HG03196 (cell line): ENCODE measurements at regions not wholly inside any gene's neighbourhood (a gene's known extent, or its start where the extent isn't known, plus 50 kb on each side); places are given as distances from the start of the nearest gene placed in this dataset.
"Not testable (repeated sequence)": the region's sequence is repeated elsewhere in the genome, so short reads cannot be mapped to it uniquely, and the experiment has no call there.

Source experiments
- ATAC-seq: cut with Tn5 transposase; IDR thresholded peaks from one replicate; pipeline ENCODE4 v1.9.1; 2021; ENCODE audit not compliant: unreplicated experiment

DNA sequence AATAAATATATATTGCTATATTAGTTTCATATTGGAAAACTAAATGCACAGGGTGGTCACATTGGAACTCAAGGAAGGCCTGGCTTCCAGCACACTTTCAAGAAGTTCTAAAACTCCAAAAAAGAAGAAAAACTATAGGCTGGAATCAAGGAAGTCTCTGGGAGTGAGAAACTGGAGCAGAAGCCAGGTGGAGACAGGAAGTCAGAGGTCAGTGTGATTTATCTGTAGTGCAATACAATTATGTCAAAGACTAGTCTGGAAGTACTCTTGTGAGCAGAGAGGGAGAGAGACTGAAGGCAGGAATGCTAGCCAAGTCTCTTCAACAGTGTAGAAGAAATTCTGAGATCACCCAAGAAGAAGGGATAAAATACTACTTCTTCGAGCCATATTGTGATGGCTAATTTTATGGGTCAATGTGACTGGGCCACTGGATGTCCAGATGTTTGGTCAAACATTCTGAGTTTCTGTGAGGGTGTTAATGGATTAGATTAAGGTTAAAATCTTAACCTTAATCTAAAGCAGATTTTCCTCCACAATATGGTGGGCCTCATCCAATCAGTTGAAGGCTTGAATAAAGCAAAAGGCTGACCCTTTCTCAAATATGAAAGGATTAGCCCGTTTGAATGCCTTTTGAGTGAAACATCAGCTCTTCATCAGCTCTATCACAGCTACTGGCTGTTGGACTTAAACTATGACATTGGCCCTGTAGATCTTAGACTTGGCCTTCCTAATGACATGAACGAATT is 208.0 kb downstream of the TDRD15 start:
- ATAC-seq = no peak

DNA sequence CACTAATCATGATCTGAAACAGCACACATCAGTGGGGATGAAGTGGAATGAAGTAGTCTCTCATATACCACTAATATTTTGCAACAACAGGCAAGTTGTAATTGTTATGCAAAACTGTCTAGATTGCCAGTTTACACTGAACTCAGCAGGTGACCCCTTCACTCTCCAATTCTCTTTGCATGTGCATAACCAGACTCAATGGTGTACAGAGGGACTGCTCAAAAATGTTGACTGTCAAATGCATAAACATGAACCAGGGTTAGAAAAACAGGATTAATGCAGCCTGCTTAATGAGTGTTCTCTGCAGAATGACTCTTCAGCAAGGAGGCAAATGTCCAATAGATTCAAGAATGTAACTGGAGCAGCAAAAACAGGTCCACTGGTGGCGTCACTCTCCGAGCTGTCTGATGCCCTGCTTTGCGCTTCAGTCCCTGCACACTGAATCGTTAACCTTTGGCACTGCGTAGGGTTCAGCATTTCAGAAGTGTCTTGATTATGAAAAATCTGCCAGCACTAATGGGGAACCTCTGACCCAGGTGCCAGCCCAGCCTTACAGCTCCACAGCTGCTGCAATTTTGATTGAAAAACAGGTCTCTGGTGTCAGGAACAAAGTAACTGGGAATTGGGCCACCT is 209.3 kb downstream of the TDRD15 start:
- ATAC-seq = no peak

DNA sequence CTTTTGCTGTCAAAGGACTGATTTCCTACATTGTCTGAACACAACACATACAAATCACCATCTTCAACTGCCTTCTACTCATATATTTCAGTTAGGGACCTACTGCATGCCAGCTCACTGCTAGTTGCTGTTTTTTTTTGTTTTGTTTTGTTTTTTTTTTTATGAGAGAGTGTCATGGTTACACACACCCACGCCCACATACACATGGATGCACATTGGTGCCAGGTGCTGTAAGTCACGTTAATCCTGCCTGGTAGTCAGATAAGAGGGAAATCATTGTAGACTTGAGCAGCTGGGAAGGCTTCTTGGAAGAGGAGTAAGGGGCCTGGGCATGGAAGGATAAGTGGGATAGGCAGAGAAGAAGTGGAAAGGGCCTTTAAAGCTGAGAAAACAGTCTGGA is 209.9 kb downstream of the TDRD15 start:
- ATAC-seq = no peak

DNA sequence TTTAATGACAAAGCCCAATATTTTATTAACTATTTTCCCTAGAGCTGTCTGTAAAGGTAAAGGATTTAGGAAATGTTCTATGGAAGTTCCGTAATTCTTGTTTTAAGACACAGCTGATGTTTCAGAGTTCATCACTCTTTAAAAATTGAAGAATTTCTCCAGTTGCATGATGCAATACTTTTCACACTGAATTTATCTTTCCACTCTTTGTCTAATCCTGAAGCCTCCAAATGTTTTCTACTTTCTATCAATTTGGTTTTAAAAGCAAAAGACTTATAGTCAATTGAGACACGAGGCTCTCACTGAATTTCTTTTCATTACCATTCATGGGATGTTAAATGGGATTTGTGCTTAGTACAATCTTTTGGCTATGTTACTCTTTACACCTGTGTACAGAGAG is 223.2 kb downstream of the TDRD15 start:
- no peak for ATAC-seq

DNA sequence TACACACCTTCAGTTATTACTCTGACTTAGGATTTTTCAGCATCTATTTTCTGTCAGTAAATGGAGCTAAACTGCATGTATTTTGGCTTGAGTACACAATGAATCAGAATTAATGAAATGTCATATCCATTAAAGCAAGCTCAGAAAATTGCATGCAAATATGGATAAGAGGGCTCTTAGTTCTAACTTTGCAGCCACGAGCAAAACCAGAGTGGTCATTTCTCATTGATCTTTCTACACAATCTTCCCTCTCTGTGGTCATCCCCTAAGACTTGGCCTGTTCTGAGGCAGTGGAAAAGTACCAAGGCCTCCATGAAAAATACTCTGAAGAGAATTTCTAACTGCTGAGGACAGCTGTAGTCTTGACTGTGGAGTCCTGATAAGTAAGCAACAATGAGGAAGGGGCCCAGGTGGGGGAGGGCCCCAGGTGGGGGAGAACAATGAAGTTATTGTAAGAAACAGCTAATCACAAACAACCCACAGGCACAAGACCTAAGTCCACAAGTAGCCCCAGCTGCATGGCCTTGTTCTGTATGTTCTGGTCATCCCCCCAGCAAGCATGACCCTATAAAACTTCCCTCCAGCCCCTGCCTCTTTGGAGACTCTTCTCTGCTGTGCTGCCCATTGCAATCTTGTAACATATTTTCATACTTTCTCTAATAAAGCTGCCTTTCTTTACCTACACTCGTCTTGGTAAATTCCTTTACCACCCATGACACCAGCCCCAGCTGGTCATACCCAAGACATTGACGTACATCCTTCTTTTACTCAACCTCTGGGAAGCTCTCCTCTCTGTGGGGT is 230.3 kb downstream of the TDRD15 start:
- no peak for ATAC-seq

DNA sequence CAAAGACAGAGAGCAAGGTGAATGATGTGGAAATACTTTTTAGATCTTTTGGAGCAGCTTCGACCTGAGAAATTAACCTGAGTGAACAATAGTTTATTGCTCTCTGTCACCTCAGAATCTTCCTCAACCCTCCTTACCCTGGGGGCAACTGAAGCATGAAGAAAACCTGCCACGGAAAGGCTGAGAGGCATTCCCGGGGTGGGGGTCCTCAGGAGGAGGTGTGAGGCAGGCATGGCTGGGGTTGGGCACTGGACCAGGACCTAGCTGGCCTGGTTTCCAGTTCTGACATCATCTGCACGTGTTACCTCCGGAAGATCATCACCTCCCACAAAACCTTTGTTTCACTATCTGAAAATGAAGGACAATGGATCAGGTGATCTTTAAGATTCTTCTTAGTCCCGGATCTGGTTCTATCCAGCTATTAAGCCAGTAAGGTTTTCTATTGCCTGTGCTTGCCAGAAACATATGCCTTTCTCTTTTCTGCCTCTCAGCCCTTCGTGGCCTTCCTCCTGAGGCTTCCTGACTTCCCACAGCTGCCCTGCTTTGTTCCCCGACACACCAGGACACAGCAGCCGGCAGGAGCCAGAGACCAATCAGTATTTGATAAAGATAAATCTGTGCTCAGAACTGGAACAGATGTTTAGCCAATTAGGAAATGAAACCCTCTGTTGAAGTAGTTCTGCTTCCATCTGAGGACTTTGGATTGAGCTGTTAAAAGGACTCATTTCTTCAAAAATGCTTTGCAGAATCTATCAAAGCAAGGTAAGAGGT is 232.5 kb downstream of the TDRD15 start:
- ATAC-seq = no peak

DNA sequence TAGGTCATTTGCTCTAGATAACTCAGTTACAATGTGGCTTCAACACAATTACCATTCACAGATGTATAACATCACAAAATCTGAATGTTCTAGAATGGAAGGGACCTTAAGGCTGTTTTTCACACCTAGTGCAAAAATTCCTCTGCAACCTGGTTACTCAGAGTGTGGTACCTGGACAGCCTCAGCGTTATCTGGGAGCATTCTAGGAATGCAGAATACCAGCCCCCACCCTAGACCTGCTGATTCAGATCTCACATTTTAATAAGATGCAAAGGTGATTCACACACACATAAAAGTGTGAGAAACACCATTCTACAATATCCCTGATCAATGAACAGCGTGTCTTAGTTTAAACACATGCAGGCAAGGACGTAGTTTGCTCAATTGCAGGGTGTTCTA is 233.1 kb downstream of the TDRD15 start:
- no peak for ATAC-seq

DNA sequence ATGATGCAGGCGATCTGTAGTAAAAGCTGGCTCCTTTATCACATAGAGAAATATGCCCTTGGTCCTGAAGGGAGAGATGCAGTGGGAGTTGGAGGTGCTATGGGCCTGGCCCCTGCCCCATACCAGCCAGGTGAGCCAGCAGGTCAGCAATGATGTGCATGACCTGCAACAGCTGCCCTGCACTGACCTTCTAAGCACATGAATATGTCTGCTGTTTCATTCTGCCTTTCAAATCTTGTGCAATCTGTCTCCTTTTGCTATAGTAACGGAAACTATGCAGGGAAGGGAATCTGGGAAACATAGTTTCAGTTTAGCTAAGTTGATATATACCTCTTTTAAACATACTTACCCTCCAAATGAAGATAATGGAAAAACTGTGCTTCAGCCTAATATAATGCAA is 235.2 kb downstream of the TDRD15 start:
- ATAC-seq = no peak

DNA sequence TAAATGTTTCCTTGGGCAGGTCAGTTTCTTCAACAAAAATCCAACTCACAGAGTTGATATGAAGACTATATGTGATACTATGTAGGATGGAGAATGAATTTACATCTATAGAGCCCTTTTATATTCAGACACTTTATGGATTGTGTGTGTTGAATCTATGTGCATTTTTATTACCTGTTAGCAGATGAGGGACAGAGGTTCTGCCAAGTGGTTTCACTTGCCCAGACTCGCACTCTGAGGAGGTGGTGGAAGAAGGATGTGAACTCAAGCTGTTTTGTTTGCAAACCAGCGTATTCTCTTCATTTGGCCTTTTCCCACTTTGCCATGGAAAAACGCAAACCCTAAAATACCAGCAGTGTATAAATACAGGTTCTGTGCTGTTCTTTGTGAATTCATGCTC is 237.6 kb downstream of the TDRD15 start:
- ATAC-seq = no peak

DNA sequence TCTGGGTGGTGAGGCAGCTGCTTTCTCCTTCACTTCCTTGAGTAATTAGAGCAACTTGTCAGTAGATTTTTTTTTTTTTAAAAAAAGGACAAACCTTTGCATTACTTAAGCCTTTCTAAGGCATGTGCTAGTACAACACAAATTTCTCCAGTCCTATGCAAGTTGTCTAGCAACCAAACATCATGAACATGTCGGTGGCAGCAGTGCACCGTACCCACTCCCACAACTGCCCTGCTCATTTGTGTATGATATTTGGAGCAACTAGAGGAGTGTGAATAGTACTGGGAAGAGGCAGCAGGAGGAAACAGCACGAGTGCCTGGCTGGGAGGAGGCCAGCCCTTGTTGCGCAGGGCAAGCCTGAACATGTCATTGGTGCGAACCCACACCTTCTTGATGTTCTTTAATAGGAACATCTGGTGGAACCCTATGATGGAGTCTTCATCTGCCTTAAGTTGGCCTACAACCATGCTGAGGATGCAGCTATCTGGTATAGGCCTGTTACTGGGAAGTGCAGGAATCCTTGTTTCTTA is 238.3 kb downstream of the TDRD15 start:
- no peak for ATAC-seq

DNA sequence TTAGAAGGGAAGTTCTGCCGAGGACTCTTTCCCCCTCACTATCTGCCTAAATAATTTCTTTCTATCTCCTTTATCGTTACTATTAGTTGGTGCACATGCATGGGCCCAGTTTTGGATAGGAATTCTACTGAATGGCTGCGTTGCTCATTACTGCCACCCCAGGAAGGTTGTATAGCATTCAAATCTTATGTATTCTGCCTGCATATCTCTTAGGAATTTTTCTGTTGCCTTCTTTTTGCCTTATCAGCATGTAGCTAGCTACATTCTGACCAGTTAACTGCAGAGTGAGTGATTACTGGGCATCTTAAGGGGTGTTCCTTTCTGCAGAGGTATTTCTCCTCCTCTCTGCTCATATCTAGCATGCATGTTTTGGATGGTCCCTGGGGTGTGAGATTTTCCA is 239.6 kb downstream of the TDRD15 start:
- ATAC-seq = no peak

DNA sequence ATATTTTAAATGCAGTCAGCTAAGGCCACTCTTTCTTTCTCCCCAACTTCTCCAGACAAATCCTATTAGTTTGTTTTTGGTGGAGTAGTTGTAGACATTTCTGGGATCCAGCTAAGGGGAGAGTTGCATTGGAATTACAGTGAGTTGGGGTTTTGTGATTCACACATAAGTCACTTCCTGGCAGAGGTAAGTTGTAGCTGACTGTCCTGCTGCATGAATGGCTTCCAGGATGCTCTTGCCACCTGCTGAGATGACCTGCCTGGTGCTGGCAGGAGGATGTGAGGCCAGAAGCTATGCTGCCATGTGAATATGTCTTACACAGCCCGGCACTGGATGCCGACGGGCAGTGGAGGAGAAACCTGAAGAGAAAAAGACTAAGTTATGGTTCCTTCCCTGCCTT is 243.7 kb downstream of the TDRD15 start:
- no peak for ATAC-seq

DNA sequence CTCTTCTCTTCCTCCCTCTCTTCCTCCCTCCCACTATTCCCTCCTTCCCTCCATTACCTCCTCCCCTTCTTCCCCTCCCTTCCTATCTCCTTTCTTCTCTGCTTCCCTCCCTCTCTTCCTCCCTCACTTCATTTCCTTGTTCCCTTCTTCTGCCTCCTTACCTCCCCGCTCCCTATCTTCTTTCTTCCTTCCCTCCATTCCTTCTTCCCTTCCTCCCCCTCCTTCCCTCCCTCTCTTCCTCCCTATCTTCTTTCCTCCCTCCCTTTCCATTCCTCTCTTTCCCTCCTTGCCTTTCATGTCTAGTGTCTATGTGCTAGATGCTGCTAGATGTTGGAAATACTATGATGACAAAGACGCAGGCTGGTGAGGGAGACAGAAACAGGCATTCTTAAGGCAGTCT is 246.0 kb downstream of the TDRD15 start:
- ATAC-seq = no peak

DNA sequence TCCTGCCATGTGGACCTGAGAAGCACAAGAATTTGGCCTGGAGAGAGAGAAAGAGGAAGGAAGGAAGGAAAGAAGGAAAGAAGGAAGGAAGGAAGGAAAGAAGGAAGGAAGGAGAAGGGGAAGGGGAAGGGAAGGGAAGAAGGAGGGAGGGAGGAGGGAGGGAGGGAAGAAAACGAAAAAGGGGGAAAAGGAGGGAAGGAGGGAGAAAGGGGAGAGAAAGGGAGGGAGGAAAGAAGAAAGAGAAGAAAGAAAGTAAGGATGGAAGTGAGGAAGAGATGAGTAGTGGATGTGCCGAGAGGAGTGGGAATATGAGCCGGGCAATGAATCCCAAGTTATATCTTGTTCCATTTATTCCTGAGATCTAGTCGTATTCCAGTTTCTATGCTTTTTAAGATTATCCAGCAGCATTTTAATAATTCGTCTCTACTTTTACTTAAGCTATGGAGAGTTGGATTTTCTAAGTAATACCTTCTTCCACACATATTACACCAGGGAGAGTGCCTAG is 247.8 kb downstream of the TDRD15 start:
- no peak for ATAC-seq

DNA sequence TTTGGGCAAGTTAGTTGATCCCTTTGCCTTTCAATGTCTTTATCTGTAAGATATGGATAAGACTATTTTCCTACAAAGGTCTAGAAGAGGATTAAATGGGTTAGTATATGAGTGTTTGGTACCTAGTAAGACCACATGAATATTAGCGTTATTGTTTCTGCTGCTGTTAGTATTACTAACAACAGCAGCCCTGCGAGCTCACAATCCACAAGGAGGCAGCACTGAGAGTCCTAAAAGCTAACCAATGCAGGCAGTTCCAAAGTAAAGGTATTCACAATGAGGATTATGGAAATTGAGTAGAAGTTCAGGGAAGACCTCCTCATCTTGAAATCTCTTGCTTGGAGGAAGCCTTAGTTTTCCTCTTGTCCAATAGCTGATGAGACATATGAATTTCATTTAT is 248.9 kb downstream of the TDRD15 start:
- ATAC-seq = no peak

DNA sequence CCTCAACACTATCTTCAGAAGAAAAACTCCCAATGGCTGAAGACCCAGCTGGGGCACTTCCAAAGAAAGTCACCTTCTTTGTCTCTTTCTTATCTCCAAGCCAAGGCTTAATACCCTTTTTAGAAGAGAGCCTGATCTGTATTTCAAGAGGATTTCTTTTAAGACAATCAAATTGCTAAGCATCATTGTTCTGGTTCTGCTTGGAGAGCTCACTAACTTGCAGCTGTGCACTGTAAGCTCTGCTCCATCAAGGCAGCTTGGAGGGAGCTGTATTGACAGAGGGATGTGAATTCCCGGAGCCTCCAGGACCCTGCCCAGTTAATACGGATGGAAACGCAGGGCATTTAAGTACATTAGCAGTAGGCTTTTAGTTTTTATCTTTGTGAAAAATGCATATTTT is 253.1 kb downstream of the TDRD15 start:
- ATAC-seq = no peak

DNA sequence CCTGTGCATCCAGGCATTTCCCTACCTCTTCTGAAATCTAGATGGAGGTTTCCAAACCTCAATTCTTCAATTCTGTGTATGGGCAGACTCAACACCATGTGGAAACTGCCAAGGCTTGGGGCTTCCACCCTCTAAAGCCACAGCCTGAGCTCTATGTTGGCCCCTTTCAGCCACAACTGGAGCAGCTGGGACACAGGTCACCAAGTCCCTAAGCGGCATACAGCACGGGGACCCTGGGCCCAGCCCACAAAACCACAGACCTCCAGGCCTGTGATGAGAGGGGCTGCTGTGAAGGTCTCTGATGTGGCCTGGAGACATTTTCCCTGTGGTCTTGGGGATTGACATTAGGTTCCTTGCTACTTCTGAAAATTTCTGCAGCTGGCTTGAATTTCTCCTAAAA is 255.4 kb downstream of the TDRD15 start:
- no peak for ATAC-seq

DNA sequence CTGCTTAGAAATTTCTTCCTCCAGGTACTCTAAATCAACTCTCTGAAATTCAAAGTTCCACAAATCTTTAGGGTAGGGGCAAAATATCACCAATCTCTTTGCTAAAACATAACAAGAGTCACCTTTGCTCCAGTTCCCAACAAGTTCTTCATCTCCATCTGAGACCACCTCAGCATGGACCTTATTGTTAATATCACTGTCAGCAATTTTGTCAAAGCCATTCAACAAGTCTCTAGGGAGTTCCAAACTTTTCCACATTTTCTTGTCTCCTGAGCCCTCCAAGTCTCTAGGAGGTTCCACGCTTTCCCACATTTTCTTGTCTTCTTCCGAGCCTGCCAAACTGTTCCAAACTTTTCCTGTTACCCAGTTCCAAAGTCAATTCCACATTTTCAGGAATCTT is 255.9 kb downstream of the TDRD15 start:
- not testable (repeated sequence) for ATAC-seq

DNA sequence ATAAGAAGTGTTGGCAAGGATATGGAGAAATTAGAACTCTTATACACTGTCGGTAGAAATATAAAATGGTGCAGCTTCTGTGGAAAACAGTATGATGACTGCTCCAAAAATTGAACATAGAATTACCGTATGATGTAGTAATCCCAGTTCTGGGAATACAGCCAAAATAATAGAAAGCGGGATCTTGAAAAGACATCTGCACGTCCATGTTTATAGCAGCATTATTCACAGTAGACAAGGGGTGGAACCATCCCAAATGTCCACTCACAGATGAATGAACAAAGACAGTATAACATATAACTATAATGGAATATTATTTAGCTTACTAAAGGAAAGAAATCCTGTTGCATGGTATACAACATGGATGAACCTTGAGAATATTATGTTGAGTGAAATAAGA is 257.7 kb downstream of the TDRD15 start:
- no peak for ATAC-seq

DNA sequence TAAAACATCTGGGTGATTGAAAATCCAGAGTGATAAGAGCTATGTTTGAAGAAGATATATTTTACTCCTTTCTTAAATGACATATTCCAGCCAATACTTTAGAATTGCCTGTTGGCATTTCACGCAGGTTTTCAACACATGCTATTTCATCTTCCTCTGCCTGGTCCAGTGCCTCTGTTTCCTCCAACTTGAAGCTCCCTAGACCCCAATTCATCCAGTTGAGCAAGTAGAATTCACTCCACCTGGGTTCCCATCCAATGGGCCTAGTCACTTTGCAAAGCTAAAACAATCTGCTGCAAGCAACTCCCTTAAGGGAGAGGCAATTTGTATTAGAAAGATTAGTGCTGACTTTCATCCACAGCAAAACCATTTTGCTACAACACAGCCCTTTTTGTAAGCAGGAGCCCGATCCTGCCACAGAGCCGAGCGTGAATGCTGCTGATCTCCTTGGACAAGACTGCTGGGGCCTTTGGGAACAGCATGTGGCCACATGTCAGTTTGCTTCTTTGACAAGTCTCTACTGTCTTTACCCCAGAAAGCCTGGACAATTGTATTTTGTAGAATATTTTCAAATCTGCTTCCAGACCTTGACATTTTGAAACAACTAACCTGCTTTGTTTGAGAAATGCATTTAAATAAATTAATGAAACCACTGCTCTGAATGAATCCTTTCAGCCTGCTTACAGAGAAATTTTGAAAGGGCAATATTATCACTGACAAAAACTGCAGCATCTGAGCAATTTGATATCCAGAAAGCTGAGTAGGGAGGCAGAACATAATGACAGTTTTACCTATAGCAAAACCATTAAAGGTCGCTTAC is 259.1 kb downstream of the TDRD15 start:
- ATAC-seq = no peak
